PFSK-1 (cell line): ENCODE measurements at regions not wholly inside any gene's neighbourhood (a gene's known extent, or its start where the extent isn't known, plus 50 kb on each side); places are given as distances from the start of the nearest gene placed in this dataset.

ENCODE experiments used
- FOXP2 ChIP-seq: optimal IDR thresholded peaks from 2 replicates; pipeline ENCODE3; 2011; ENCODE audit warnings: borderline replicate concordance, control low read depth, inconsistent platforms; ENCODE audit not compliant: insufficient read depth; ENCODE audit errors: extremely low read length, extremely low read depth
- POLR2AphosphoS5 ChIP-seq: IDR thresholded peaks from 2 replicates; pipeline ENCODE4 v1.6.1; 2012; ENCODE audit warnings: low read depth, mild to moderate bottlenecking, control low read depth, low read length, moderate library complexity
- SIN3A ChIP-seq: IDR thresholded peaks from 2 replicates; pipeline ENCODE4 v1.6.1; 2012; ENCODE audit warnings: mild to moderate bottlenecking, low read length, moderate library complexity, borderline replicate concordance; ENCODE audit not compliant: insufficient read depth
- TAF1 ChIP-seq: IDR thresholded peaks from 2 replicates; pipeline ENCODE4 v1.6.1; 2012; ENCODE audit warnings: low read length, control low read depth, borderline replicate concordance; ENCODE audit not compliant: insufficient read depth
- TF ChIP-seq, protein P1 (sequence below), 2 experiments: IDR thresholded peaks; 2 replicates each; pipeline versions ENCODE4 v1.6.1 to v1.8.0; 2011 to 2012; ENCODE audit warnings: low read depth in 2 of 2, low read length in 2 of 2, control low read depth in 1 of 2, inconsistent platforms in 1 of 2, mild to moderate bottlenecking in 1 of 2, moderate library complexity in 1 of 2; ENCODE audit not compliant: insufficient read depth in 1 of 2

DNA sequence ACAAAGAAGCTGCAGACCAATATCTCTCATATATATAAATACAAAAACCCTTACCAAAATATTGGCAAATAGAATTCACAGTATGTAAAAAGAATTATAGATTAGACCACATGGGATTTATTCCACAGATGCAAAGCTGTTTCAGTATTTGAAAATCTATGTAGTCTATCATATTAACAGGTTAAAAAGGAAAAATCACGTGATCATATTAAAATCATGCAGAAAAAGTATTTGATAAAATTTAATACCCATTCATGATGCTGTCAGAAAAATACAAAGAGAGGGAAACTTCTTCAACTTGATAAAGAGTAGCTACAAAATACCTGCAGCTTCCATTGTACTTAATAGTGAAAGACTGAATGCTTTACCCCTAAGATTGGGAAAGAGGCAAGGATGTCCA, 67.2 kb upstream of the CD44 start:
- TF ChIP-seq SIN3A: no peak
- TF ChIP-seq, protein P1, sequence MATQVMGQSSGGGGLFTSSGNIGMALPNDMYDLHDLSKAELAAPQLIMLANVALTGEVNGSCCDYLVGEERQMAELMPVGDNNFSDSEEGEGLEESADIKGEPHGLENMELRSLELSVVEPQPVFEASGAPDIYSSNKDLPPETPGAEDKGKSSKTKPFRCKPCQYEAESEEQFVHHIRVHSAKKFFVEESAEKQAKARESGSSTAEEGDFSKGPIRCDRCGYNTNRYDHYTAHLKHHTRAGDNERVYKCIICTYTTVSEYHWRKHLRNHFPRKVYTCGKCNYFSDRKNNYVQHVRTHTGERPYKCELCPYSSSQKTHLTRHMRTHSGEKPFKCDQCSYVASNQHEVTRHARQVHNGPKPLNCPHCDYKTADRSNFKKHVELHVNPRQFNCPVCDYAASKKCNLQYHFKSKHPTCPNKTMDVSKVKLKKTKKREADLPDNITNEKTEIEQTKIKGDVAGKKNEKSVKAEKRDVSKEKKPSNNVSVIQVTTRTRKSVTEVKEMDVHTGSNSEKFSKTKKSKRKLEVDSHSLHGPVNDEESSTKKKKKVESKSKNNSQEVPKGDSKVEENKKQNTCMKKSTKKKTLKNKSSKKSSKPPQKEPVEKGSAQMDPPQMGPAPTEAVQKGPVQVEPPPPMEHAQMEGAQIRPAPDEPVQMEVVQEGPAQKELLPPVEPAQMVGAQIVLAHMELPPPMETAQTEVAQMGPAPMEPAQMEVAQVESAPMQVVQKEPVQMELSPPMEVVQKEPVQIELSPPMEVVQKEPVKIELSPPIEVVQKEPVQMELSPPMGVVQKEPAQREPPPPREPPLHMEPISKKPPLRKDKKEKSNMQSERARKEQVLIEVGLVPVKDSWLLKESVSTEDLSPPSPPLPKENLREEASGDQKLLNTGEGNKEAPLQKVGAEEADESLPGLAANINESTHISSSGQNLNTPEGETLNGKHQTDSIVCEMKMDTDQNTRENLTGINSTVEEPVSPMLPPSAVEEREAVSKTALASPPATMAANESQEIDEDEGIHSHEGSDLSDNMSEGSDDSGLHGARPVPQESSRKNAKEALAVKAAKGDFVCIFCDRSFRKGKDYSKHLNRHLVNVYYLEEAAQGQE (IDR thresholded peaks at IDR 0.05; ENCODE audit: insufficient read depth in 1 of 2, low read depth in 2 of 2, low read length in 2 of 2): no peak
- no peak for TF ChIP-seq FOXP2

GRCh38 chr11:35073691-35074419, 65.1 kb upstream of the CD44 start:
- no peak for TF ChIP-seq FOXP2
- TF ChIP-seq, protein P1 (IDR thresholded peaks at IDR 0.05; ENCODE audit: insufficient read depth in 1 of 2, low read depth in 2 of 2, low read length in 2 of 2): no peak
- TF ChIP-seq POLR2AphosphoS5: no peak
- TF ChIP-seq TAF1: no peak
- no peak for TF ChIP-seq SIN3A

DNA sequence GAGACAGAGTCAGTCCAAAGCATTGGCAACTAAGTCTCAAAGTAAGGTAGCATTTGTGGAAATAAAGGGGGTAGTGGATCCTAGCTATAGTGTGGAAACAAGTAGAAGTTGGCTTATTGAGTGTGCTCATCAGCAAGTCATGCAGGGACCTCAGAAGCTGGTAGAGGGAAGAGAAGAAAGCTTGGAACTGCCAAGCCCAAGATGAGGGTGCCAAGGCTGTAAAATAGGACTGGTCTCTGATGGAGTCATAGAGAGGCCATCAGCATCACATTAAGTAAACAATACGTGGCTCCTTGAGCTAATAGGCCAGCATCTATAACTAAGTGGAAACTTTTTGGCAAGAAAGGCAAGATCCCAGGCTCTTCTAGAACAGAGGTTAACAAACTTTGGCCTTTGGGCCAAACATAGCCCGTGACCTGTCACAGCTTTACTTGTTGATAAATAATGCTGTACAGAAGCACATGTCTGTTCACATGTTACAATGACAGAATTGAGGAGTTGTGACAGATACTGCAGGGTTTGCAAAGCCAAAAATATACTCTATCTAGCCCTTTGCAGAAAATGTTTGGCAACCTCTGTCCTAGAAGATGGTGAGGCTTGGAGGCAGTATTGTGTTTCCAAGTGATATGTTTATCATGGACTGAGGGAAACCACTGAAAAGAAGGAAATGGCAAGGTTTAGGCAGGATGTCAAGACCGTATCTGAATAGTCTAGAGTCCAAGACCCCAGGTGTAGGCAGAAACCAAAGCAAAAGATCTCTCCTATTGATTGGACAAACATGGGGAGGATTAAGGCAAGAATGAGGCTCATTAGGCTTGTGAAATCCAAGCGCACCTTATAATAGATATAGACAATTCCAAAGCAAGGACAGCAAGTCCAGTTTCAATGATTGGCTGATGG, 62.5 kb upstream of the CD44 start:
- TF ChIP-seq SIN3A (no peak), FOXP2 (no peak), TAF1 (no peak), POLR2AphosphoS5 (no peak)
- TF ChIP-seq, protein P1 (IDR thresholded peaks at IDR 0.05; ENCODE audit: insufficient read depth in 1 of 2, low read depth in 2 of 2, low read length in 2 of 2): no peak

DNA sequence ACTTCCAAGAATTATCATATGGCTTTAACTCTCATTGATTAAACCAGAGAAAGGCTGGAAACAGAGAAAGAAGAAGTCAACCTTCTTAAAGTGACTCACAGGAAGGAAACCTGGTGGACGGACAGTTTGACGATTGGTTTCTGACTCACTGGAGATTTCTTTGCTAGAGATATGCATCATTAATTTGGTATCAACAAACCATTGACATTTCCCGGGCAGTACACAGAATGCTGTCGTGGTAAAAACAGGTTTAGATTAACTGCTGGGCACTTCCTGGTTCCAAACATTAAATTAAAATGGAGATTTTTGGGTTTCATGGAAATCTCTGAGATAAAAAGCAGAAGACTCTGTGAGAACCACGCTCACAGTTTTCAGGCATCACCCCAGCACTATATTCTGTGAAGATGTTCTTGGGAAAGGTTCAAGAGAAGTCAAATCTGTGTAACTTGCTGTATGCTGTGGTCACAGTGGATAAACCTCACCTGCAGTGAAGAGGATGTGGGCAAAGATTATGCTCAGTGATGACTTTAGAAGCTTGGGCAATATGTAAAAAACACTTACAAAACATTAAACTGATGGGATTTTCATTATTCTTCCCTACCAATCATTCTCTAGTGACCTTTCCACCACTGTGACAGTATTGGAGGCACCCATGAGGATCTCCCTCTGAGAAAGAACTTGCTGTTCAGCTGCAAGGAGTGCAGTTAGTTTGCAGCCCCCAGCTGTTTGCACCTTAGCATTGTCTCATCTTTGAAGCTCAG, 61.1 kb upstream of the CD44 start:
- TF ChIP-seq TAF1 (no peak), POLR2AphosphoS5 (no peak), SIN3A (no peak)
- TF ChIP-seq, protein P1 (IDR thresholded peaks at IDR 0.05; ENCODE audit: insufficient read depth in 1 of 2, low read depth in 2 of 2, low read length in 2 of 2): 0 out of 4 replicates have a peak, but pooled peaks of 1 of the 2 experiments have one; percentile 21
